Breast epithelium (tissue), 4 donors: ENCODE measurements at regions not wholly inside any gene's neighbourhood (a gene's known extent, or its start where the extent isn't known, plus 50 kb on each side); places are given as distances from the start of the nearest gene placed in this dataset.

ENCODE experiments used
- DNase-seq, 2 donors: peaks; one replicate each; pipeline ENCODE4 v3.0.0-alpha.2; 2019; ENCODE audit warnings: low spot score in 2 of 2
- H3K27ac ChIP-seq, 2 donors: fragments of 200-600 bp; sonication (generic) in 1 of 2; one replicate each; pipeline ENCODE4 v1.5.1; 2016 to 2019; ENCODE audit warnings: mild to moderate bottlenecking in 1 of 2
- H3K27me3 ChIP-seq, 2 donors: fragments of 200-600 bp; sonication (generic) in 1 of 2; one replicate each; pipeline versions ENCODE4 v1.5.1 to v1.6.0; 2017 to 2019; ENCODE audit warnings: control low read depth in 1 of 2, mild to moderate bottlenecking in 1 of 2
- H3K36me3 ChIP-seq: fragments of 200-600 bp; one replicate; pipeline ENCODE4 v1.5.1; 2019
- H3K4me1 ChIP-seq, 2 donors: fragments of 200-600 bp; sonication (generic); one replicate each; pipeline ENCODE4 v1.5.1; 2016 to 2019; ENCODE audit warnings: control low read depth in 1 of 2
- H3K4me3 ChIP-seq, 3 donors: fragments of 200-600 bp; sonication (generic); 1 replicate in 2 of 3; 2 replicates in 1 of 3; pipeline ENCODE4 v1.5.1; 2016 to 2019; ENCODE audit warnings: mild to moderate bottlenecking in 3 of 3, moderate library complexity in 2 of 3
- H3K9me3 ChIP-seq, 2 donors: fragments of 200-600 bp; sonication (generic) in 1 of 2; one replicate each; pipeline ENCODE4 v1.5.1; 2016 to 2019; ENCODE audit warnings: control low read depth in 1 of 2
- POLR2A ChIP-seq: fragments of 450-650 bp; IDR thresholded peaks from one replicate; pipeline ENCODE4 v1.6.1; 2016; ENCODE audit warnings: antibody characterized with exemption, mild to moderate bottlenecking, moderate library complexity
- POLR2AphosphoS5 ChIP-seq, 3 donors: sonication (generic); formaldehyde crosslinking; IDR thresholded peaks; one replicate each; pipeline ENCODE4 v1.6.1; 2017; ENCODE audit warnings: antibody characterized with exemption in 3 of 3
- intact Hi-C: fragments of 100-400 bp; cut with DNase I; formaldehyde crosslinking; loops from one replicate; pipeline ENCODE4 v1.15.1; 2023; ENCODE audit warnings: low total_unique reads
- TF ChIP-seq, protein P1 (sequence below), 3 donors: fragments of 450-650 bp; IDR thresholded peaks; one replicate each; pipeline ENCODE4 v1.5.1; 2016 to 2017; ENCODE audit warnings: antibody characterized with exemption in 3 of 3, mild to moderate bottlenecking in 3 of 3, moderate library complexity in 3 of 3

DNA sequence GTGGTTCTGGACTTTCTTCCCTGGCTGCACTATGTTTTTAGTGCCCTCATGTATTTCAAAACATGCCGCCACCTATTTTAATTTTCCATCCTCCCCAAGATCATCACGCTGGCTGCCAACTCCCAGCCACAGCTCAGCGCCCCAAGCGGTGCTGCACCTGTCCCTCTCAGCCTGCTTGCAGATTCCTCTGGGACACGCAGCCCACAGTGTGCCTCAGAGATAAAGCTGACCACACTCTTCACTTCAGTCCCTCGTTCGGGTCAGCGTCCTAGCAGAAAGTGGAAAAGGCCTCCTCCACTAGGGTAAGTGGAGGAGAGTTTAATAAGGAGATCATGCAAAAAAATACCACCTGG, 56.2 kb upstream of the CKS2 start:
- no peak for DNase-seq
- Histone ChIP-seq H3K4me3 (no peak overlapping the region), H3K27ac (no peak overlapping the region), H3K36me3 (no peaks in the 10 kb centered on the region), H3K9me3 (no peaks in the 10 kb centered on the region), H3K27me3 (no peaks in the 10 kb centered on the region), H3K4me1 (no peaks in the 10 kb centered on the region)
- intact Hi-C loops, result no loop called here
- TF ChIP-seq POLR2A (no peak), POLR2AphosphoS5 (IDR thresholded peaks at IDR 0.05) (no peak)
- TF ChIP-seq, protein P1, sequence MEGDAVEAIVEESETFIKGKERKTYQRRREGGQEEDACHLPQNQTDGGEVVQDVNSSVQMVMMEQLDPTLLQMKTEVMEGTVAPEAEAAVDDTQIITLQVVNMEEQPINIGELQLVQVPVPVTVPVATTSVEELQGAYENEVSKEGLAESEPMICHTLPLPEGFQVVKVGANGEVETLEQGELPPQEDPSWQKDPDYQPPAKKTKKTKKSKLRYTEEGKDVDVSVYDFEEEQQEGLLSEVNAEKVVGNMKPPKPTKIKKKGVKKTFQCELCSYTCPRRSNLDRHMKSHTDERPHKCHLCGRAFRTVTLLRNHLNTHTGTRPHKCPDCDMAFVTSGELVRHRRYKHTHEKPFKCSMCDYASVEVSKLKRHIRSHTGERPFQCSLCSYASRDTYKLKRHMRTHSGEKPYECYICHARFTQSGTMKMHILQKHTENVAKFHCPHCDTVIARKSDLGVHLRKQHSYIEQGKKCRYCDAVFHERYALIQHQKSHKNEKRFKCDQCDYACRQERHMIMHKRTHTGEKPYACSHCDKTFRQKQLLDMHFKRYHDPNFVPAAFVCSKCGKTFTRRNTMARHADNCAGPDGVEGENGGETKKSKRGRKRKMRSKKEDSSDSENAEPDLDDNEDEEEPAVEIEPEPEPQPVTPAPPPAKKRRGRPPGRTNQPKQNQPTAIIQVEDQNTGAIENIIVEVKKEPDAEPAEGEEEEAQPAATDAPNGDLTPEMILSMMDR (IDR thresholded peaks at IDR 0.05), result no peak

DNA sequence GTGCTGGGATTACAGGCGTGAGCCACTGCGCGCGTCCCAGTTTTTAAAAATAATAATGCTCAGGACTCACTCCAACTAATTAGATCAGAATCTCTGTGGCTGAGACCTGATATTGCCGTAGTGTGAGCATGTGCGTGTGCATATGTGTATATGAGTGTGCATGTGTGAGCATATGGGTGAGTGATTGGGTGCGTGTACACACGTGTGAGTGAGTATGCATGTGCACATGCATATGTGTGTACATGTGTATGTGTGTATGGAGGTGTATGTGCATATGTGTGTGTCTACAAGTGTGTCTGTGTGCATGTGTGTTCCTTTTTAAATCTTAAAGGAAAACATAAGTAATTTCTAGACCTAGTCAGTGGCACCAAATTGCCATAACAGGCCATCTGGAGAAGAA, 54.8 kb upstream of the CKS2 start:
- no peaks in the 10 kb centered on the region for H3K27me3 ChIP-seq
- no peak overlapping the region for H3K4me3 ChIP-seq
- no peak overlapping the region for H3K27ac ChIP-seq
- H3K36me3 ChIP-seq, result no peaks in the 10 kb centered on the region
- no peaks in the 10 kb centered on the region for H3K9me3 ChIP-seq
- intact Hi-C loops, result no loop called here
- H3K4me1 ChIP-seq, result no peaks in the 10 kb centered on the region
- TF ChIP-seq, protein P1 (IDR thresholded peaks at IDR 0.05), result no peak
- TF ChIP-seq POLR2AphosphoS5 (IDR thresholded peaks at IDR 0.05), result no peak
- TF ChIP-seq POLR2A, result no peak
- DNase-seq, result no peak

DNA sequence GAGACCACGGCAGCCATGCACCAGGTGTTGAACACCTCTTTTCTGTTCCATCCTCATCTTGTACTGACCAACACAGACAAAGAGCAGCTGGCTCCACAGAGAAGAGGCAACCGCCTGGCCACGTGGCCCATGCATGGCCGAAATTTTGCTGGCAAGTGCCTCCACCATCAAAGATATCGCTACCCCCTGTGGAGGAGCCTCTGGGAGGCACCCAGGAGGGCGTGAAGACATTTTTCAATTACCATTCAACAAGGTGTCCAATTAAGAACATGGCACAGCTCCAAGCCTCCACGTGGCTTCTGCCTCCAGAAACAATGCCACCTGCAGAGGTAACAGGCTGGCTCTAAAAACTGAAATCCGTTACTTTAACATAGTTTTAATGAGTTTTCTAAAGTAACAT, 54.4 kb upstream of the CKS2 start:
- Histone ChIP-seq H3K9me3 (no peaks in the 10 kb centered on the region), H3K27me3 (no peaks in the 10 kb centered on the region), H3K4me1 (no peaks in the 10 kb centered on the region), H3K36me3 (no peaks in the 10 kb centered on the region), H3K4me3 (no peak overlapping the region), H3K27ac (no peak overlapping the region)
- TF ChIP-seq POLR2A (no peak), POLR2AphosphoS5 (IDR thresholded peaks at IDR 0.05) (no peak)
- TF ChIP-seq, protein P1 (IDR thresholded peaks at IDR 0.05), result no peak
- intact Hi-C loops, result no loop called here
- no peak for DNase-seq

DNA sequence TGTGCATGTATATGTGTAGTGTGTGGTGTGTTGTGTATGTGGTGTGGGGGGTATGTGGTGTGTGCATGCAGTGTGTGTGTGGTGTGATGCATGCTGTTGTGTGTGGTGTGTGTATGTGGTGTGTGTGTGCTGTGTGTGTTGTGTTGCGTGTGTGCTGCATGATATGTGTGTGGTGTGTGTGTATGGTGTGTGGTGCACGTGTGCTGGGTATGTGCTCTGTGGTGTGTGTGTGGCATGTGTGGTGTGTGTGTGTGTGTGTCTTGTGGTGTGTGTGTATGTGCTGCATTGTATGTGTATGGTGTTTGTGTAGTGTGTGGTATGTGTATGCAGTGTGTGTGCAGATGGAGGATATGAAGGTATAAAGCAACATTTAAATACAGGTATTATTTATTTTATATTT, 50.5 kb upstream of the CKS2 start:
- no peak overlapping the region for H3K4me3 ChIP-seq
- no peaks in the 10 kb centered on the region for H3K27me3 ChIP-seq
- no peaks in the 10 kb centered on the region for H3K9me3 ChIP-seq
- DNase-seq, result no peak
- no peaks in the 10 kb centered on the region for H3K36me3 ChIP-seq
- TF ChIP-seq POLR2AphosphoS5 (IDR thresholded peaks at IDR 0.05) (no peak), POLR2A (no peak)
- TF ChIP-seq, protein P1 (IDR thresholded peaks at IDR 0.05), result no peak
- no peak overlapping the region for H3K27ac ChIP-seq
- no peaks in the 10 kb centered on the region for H3K4me1 ChIP-seq
- intact Hi-C loops, result no loop called here
